ENCODE measurements at regions not wholly inside any gene's neighbourhood (a gene's known extent, or its start where the extent isn't known, plus 50 kb on each side); places are given as distances from the start of the nearest gene placed in this dataset.

GRCh38 chr6:8529250-8529649 is 93.9 kb upstream of the SLC35B3 start:
- H3K27me3 ChIP-seq (replicated peaks; ENCODE audit: control insufficient read depth, insufficient read depth, low read length), result no peaks in the 10 kb centered on the region
- no peaks in the 10 kb centered on the region for H3K9me3 ChIP-seq (ENCODE audit: control insufficient read depth, low read length)

GRCh38 chr6:8527818-8528217 is 92.5 kb upstream of the SLC35B3 start:
- Histone ChIP-seq H3K4me1 (ENCODE audit: control insufficient read depth, insufficient read depth, low read length) (no peaks in the 10 kb centered on the region), H3K9ac (ENCODE audit: low read length) (no peak overlapping the region), H3K36me3 (ENCODE audit: control insufficient read depth, insufficient read depth, low read length, severe bottlenecking) (no peaks in the 10 kb centered on the region), H3K9me3 (ENCODE audit: control insufficient read depth, low read length) (no peaks in the 10 kb centered on the region), H3K4me3 (ENCODE audit: low read length) (no peak overlapping the region), H3K27me3 (replicated peaks; ENCODE audit: control insufficient read depth, insufficient read depth, low read length) (no peaks in the 10 kb centered on the region)
- no peak for DNase-seq (ENCODE audit: low read depth)

More at GRCh38 chr6:8529250-8529649, 93.9 kb upstream of the SLC35B3 start:
- Histone ChIP-seq H3K4me1 (ENCODE audit: control insufficient read depth, insufficient read depth, low read length) (no peaks in the 10 kb centered on the region), H3K9ac (ENCODE audit: low read length) (no peak overlapping the region), H3K4me3 (ENCODE audit: low read length) (no peak overlapping the region), H3K36me3 (ENCODE audit: control insufficient read depth, insufficient read depth, low read length, severe bottlenecking) (no peaks in the 10 kb centered on the region)
- DNase-seq (ENCODE audit: low read depth), result no peak

DNA sequence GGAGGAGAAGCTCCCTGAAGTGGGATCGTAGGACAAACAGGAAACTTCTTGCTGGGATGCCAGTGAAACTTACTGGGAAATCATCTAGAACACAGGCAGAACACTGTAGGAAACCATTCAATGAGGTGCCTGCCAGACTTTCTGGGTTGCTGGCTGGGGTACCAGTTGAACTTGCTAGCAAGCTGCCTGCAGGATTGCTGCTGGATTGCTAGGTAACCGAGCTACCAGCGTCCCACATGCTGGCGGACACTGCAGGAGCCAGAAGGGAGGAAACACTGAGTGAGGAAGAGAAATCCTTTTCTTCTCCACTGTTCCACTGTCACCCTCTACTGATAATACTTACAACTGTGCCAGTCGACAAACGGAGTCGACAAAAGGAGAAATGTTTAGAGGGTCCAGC is 91.3 kb upstream of the SLC35B3 start:
- no peak for DNase-seq (ENCODE audit: low read depth)
- Histone ChIP-seq H3K4me3 (ENCODE audit: low read length) (no peak overlapping the region), H3K36me3 (ENCODE audit: control insufficient read depth, insufficient read depth, low read length, severe bottlenecking) (no peaks in the 10 kb centered on the region), H3K9ac (ENCODE audit: low read length) (no peak overlapping the region), H3K9me3 (ENCODE audit: control insufficient read depth, low read length) (no peaks in the 10 kb centered on the region), H3K4me1 (ENCODE audit: control insufficient read depth, insufficient read depth, low read length) (no peaks in the 10 kb centered on the region), H3K27me3 (replicated peaks; ENCODE audit: control insufficient read depth, insufficient read depth, low read length) (no peaks in the 10 kb centered on the region)

DNA sequence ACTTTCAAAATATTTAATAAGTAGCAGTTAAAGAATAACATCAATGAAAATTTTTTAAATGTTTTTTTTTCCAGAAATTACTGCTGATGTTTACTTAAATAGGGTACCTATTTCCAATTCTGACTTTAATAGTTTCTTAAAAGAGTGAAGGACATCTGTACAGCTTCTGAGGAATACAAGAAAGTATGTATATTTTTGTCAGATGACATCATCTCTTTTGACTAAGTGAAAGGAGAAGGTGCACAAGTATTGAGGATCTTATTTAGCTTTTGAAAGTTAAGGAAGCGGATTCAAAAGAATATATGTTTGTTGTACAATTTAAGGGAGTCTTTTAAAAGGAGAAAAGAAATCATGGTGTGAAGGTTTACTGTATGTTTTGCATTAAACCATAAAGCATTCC is 90.0 kb upstream of the SLC35B3 start:
- no peak for DNase-seq (ENCODE audit: low read depth)
- Histone ChIP-seq H3K9ac (ENCODE audit: low read length) (no peak overlapping the region), H3K27me3 (replicated peaks; ENCODE audit: control insufficient read depth, insufficient read depth, low read length) (no peaks in the 10 kb centered on the region), H3K36me3 (ENCODE audit: control insufficient read depth, insufficient read depth, low read length, severe bottlenecking) (no peaks in the 10 kb centered on the region), H3K4me3 (ENCODE audit: low read length) (no peak overlapping the region), H3K9me3 (ENCODE audit: control insufficient read depth, low read length) (no peaks in the 10 kb centered on the region), H3K4me1 (ENCODE audit: control insufficient read depth, insufficient read depth, low read length) (no peaks in the 10 kb centered on the region)

- no peaks in the 10 kb centered on the region for H3K36me3 ChIP-seq (ENCODE audit: control insufficient read depth, insufficient read depth, low read length, severe bottlenecking)
- no peaks in the 10 kb centered on the region for H3K9me3 ChIP-seq (ENCODE audit: control insufficient read depth, low read length)
- H3K27me3 ChIP-seq (replicated peaks; ENCODE audit: control insufficient read depth, insufficient read depth, low read length), result no peaks in the 10 kb centered on the region
- no peaks in the 10 kb centered on the region for H3K4me1 ChIP-seq (ENCODE audit: control insufficient read depth, insufficient read depth, low read length)
- DNase-seq (ENCODE audit: low read depth), result no peak
- H3K9ac ChIP-seq (ENCODE audit: low read length), result no peak overlapping the region
- H3K4me3 ChIP-seq (ENCODE audit: low read length), result no peak overlapping the region
Observed at GRCh38 chr6:8513174-8513573, 77.8 kb upstream of the SLC35B3 start.

GRCh38 chr6:8507286-8507685 is 71.9 kb upstream of the SLC35B3 start:
- H3K4me1 ChIP-seq (ENCODE audit: control insufficient read depth, insufficient read depth, low read length), result no peaks in the 10 kb centered on the region
- H3K36me3 ChIP-seq (ENCODE audit: control insufficient read depth, insufficient read depth, low read length, severe bottlenecking), result no peaks in the 10 kb centered on the region
- DNase-seq (ENCODE audit: low read depth), result no peak
- H3K9ac ChIP-seq (ENCODE audit: low read length), result no peak overlapping the region
- no peaks in the 10 kb centered on the region for H3K9me3 ChIP-seq (ENCODE audit: control insufficient read depth, low read length)
- no peak overlapping the region for H3K4me3 ChIP-seq (ENCODE audit: low read length)
- H3K27me3 ChIP-seq (replicated peaks; ENCODE audit: control insufficient read depth, insufficient read depth, low read length), result no peaks in the 10 kb centered on the region

- no peak overlapping the region for H3K4me3 ChIP-seq (ENCODE audit: low read length)
- H3K9me3 ChIP-seq (ENCODE audit: control insufficient read depth, low read length), result no peaks in the 10 kb centered on the region
- H3K9ac ChIP-seq (ENCODE audit: low read length), result no peak overlapping the region
- H3K4me1 ChIP-seq (ENCODE audit: control insufficient read depth, insufficient read depth, low read length), result no peaks in the 10 kb centered on the region
- no peaks in the 10 kb centered on the region for H3K27me3 ChIP-seq (replicated peaks; ENCODE audit: control insufficient read depth, insufficient read depth, low read length)
- DNase-seq (ENCODE audit: low read depth), result peak; percentile 2
- H3K36me3 ChIP-seq (ENCODE audit: control insufficient read depth, insufficient read depth, low read length, severe bottlenecking), result no peaks in the 10 kb centered on the region
Observed at GRCh38 chr6:8506126-8506525, 70.8 kb upstream of the SLC35B3 start.

DNA sequence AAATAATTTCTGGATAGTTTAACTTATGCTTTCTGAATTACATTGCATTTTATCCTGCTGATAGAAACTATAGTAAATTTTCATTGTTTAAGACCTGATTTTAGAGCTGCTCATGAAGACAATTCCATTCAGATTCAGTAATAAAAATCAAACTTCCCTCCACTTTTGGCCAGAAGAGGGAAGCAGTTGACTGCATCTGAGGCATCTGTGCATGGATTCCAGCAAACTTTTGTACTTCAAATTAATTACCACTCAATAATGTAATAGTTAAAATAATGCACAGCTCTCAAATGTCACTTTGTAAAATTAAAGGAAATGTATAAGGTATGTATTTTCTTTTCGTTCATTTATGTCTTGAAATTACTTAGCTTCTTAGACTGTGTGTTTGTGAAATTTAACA is 64.2 kb upstream of the SLC35B3 start:
- peaks cover 5% of the 10 kb centered on the region for H3K9me3 ChIP-seq (ENCODE audit: control insufficient read depth, low read length)
- no peaks in the 10 kb centered on the region for H3K27me3 ChIP-seq (replicated peaks; ENCODE audit: control insufficient read depth, insufficient read depth, low read length)
- no peak overlapping the region for H3K9ac ChIP-seq (ENCODE audit: low read length)
- no peak overlapping the region for H3K4me3 ChIP-seq (ENCODE audit: low read length)
- H3K4me1 ChIP-seq (ENCODE audit: control insufficient read depth, insufficient read depth, low read length), result no peaks in the 10 kb centered on the region
- H3K36me3 ChIP-seq (ENCODE audit: control insufficient read depth, insufficient read depth, low read length, severe bottlenecking), result no peaks in the 10 kb centered on the region
- DNase-seq (ENCODE audit: low read depth), result peak; percentile 54

DNA sequence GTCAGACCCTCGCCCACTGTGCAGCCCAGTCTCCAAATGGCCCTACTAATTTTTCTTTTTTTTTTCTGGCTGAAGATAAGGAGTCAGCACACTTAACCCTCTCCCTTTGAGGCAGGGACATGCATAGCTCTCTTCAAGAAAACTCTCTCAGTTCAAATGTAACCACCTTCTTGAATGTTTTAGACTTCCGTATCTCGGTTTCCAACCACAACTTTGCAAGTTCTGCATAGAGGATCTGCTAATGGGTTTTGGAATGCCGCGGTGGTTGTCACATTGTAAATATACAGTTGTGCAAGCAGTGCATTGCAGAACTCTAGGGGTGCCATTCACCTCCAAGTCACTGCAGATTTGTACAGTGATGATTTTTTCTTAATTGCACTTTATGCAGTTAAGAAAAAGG is 59.4 kb upstream of the SLC35B3 start:
- H3K36me3 ChIP-seq (ENCODE audit: control insufficient read depth, insufficient read depth, low read length, severe bottlenecking), result no peaks in the 10 kb centered on the region
- peaks cover 5% of the 10 kb centered on the region for H3K9me3 ChIP-seq (ENCODE audit: control insufficient read depth, low read length)
- no peaks in the 10 kb centered on the region for H3K4me1 ChIP-seq (ENCODE audit: control insufficient read depth, insufficient read depth, low read length)
- H3K9ac ChIP-seq (ENCODE audit: low read length), result no peak overlapping the region
- no peaks in the 10 kb centered on the region for H3K27me3 ChIP-seq (replicated peaks; ENCODE audit: control insufficient read depth, insufficient read depth, low read length)
- H3K4me3 ChIP-seq (ENCODE audit: low read length), result no peak overlapping the region
- DNase-seq (ENCODE audit: low read depth), result no peak

- no peak overlapping the region for H3K9ac ChIP-seq (ENCODE audit: low read length)
- no peaks in the 10 kb centered on the region for H3K36me3 ChIP-seq (ENCODE audit: control insufficient read depth, insufficient read depth, low read length, severe bottlenecking)
- no peak overlapping the region for H3K4me3 ChIP-seq (ENCODE audit: low read length)
- H3K4me1 ChIP-seq (ENCODE audit: control insufficient read depth, insufficient read depth, low read length), result no peaks in the 10 kb centered on the region
- H3K9me3 ChIP-seq (ENCODE audit: control insufficient read depth, low read length), result peaks cover 4% of the 10 kb centered on the region
- DNase-seq (ENCODE audit: low read depth), result no peak
- no peaks in the 10 kb centered on the region for H3K27me3 ChIP-seq (replicated peaks; ENCODE audit: control insufficient read depth, insufficient read depth, low read length)
Observed at GRCh38 chr6:8492536-8493133, 57.3 kb upstream of the SLC35B3 start.
